T-cell (primary cell): ENCODE measurements at regions not wholly inside any gene's neighbourhood (a gene's known extent, or its start where the extent isn't known, plus 50 kb on each side); places are given as distances from the start of the nearest gene placed in this dataset.

Experiments
- ATAC-seq, 4 experiments: fragments of 200-7000 bp in 3 of 4; fragments of 150-1000 bp in 1 of 4; cut with Tn5 transposase; replicated peaks in 1 of 4; 1 replicate in 3 of 4; 2 replicates in 1 of 4; pipeline ENCODE4 v1.10.0; 2021; ENCODE audit warnings: moderate library complexity in 3 of 4, mild to moderate bottlenecking in 2 of 4, moderate number of reproducible peaks in 1 of 4
- CTCF ChIA-PET, 2 donors: fragments of 300-600 bp; sonication (Branson Sonifier 250); formaldehyde crosslinking; loops; one replicate each; lab custom pipeline; 2022; ENCODE audit warnings: antibody characterized with exemption in 2 of 2; lab: Charles Lee
- POLR2A ChIA-PET, 2 donors: fragments of 300-600 bp; sonication (Branson Sonifier 250); formaldehyde crosslinking; loops; one replicate each; lab custom pipeline; 2022; ENCODE audit warnings: antibody characterized with exemption in 2 of 2; lab: Charles Lee
- DNase-seq, 35 experiments: peaks; one replicate each; pipeline versions ENCODE4 v3.0.0 to v3.0.0-alpha.2; 2013 to 2023
- H3K27ac ChIP-seq: one replicate; pipeline ENCODE4 v1.5.1; 2013; ENCODE audit warnings: low read length
- H3K27me3 ChIP-seq, 2 experiments: replicated peaks in 1 of 2; 1 replicate in 1 of 2; 2 replicates in 1 of 2; pipeline versions ENCODE4 v1.6.1 to v1.7.0; 2013; ENCODE audit warnings: low read length in 1 of 2, mixed read lengths in 1 of 2; ENCODE audit not compliant: control insufficient read depth in 2 of 2, insufficient read depth in 2 of 2; ENCODE audit errors: extremely low read depth in 1 of 2
- H3K36me3 ChIP-seq, 2 donors: 1 replicate in 1 of 2; 2 replicates in 1 of 2; pipeline versions ENCODE4 v1.6.1 to v1.7.0; 2013; ENCODE audit warnings: low read length in 1 of 2; ENCODE audit not compliant: control insufficient read depth in 2 of 2, insufficient read depth in 1 of 2; ENCODE audit errors: extremely low read depth in 1 of 2
- H3K4me1 ChIP-seq, 2 experiments: 1 replicate in 1 of 2; 2 replicates in 1 of 2; pipeline versions ENCODE4 v1.6.1 to v1.7.0; 2013; ENCODE audit warnings: low read length in 2 of 2, mixed read lengths in 1 of 2; ENCODE audit not compliant: insufficient read depth in 2 of 2, control insufficient read depth in 1 of 2; ENCODE audit errors: extremely low read depth in 1 of 2
- H3K4me3 ChIP-seq, 2 donors: 1 replicate in 1 of 2; 2 replicates in 1 of 2; pipeline versions ENCODE4 v1.5.1 to v1.7.0; 2013; ENCODE audit warnings: mild to moderate bottlenecking in 2 of 2, low read length in 1 of 2, moderate library complexity in 1 of 2; ENCODE audit not compliant: control insufficient read depth in 1 of 2; ENCODE audit errors: extremely low read depth in 1 of 2
- H3K9me3 ChIP-seq: 2 replicates; pipeline ENCODE4 v1.7.0; 2013
- H3K27ac Mint-ChIP-seq, 2 donors: one replicate each; pipeline ENCODE4 v1.8.0; 2020 to 2021; ENCODE audit warnings: mild to moderate bottlenecking in 2 of 2, mixed read lengths in 2 of 2
- H3K27me3 Mint-ChIP-seq, 2 donors: one replicate each; pipeline ENCODE4 v1.8.0; 2021 to 2022; ENCODE audit warnings: mixed read lengths in 2 of 2
- H3K36me3 Mint-ChIP-seq: one replicate; pipeline ENCODE4 v1.8.0; 2021; ENCODE audit warnings: mixed read lengths
- H3K4me1 Mint-ChIP-seq, 3 donors: one replicate each; pipeline ENCODE4 v1.8.0; 2020 to 2022; ENCODE audit warnings: mixed read lengths in 3 of 3, mild to moderate bottlenecking in 1 of 3
- H3K4me3 Mint-ChIP-seq, 3 donors: one replicate each; pipeline ENCODE4 v1.8.0; 2020 to 2022; ENCODE audit warnings: mild to moderate bottlenecking in 3 of 3, mixed read lengths in 3 of 3, moderate library complexity in 3 of 3
- H3K9me3 Mint-ChIP-seq, 3 donors: one replicate each; pipeline ENCODE4 v1.8.0; 2020 to 2022; ENCODE audit warnings: mixed read lengths in 3 of 3
- WGBS: methylation state at CpG from one replicate; pipeline ENCODE4 v1.1.5; 2013; ENCODE audit warnings: missing lambda C conversion rate; ENCODE audit not compliant: insufficient coverage; 5-methylcytosine and 5-hydroxymethylcytosine counted together

- Mint-ChIP-seq H3K27ac (no peak overlapping the region), H3K4me1 (no peaks in the 10 kb centered on the region), H3K36me3 (no peaks in the 10 kb centered on the region), H3K9me3 (peaks cover 16 to 21% (median 17%) of the 10 kb centered on the region in 3 donors), H3K4me3 (no peak overlapping the region), H3K27me3 (no peaks in the 10 kb centered on the region)
- Histone ChIP-seq H3K4me1 (no peaks in the 10 kb centered on the region), H3K27me3 (no peaks in the 10 kb centered on the region), H3K9me3 (no peaks in the 10 kb centered on the region), H3K36me3 (no peaks in the 10 kb centered on the region), H3K4me3 (no peak overlapping the region), H3K27ac (no peak overlapping the region)
- no peak for DNase-seq
- CTCF ChIA-PET: no interaction called here
- no CpG with 5 or more reads among the region's 4 CpGs for WGBS
- ATAC-seq: no peak
- POLR2A ChIA-PET: no interaction called here
These were observed 105.5 kb upstream of the SYT4 start for GRCh38 chr18:43382641-43383403.

- H3K27me3 ChIP-seq: no peaks in the 10 kb centered on the region
- no peak overlapping the region for H3K4me3 ChIP-seq
- POLR2A ChIA-PET: no interaction called here
- WGBS: 20% methylated on average over 1 of the region's 2 CpGs
- DNase-seq: no peak
- no peaks in the 10 kb centered on the region for H3K27me3 Mint-ChIP-seq
- H3K4me1 ChIP-seq: no peaks in the 10 kb centered on the region
- no peak overlapping the region for H3K27ac Mint-ChIP-seq
- CTCF ChIA-PET: no interaction called here
- H3K9me3 ChIP-seq: no peaks in the 10 kb centered on the region
- no peaks in the 10 kb centered on the region for H3K36me3 Mint-ChIP-seq
- ATAC-seq: no peak
- no peaks in the 10 kb centered on the region for H3K36me3 ChIP-seq
- H3K27ac ChIP-seq: no peak overlapping the region
- peaks cover 0 to 16% (median 3%) of the 10 kb centered on the region in 3 donors for H3K9me3 Mint-ChIP-seq
- H3K4me3 Mint-ChIP-seq: no peak overlapping the region
- no peaks in the 10 kb centered on the region for H3K4me1 Mint-ChIP-seq
These were observed 111.9 kb upstream of the SYT4 start for GRCh38 chr18:43389163-43389562.

- DNase-seq: no peak
- H3K27me3 Mint-ChIP-seq: no peaks in the 10 kb centered on the region
- ChIA-PET POLR2A (no interaction called here), CTCF (no interaction called here)
- H3K4me1 Mint-ChIP-seq: no peaks in the 10 kb centered on the region
- WGBS: no CpG with 5 or more reads among the region's 3 CpGs
- Histone ChIP-seq H3K4me1 (no peaks in the 10 kb centered on the region), H3K9me3 (no peaks in the 10 kb centered on the region), H3K4me3 (no peak overlapping the region), H3K27ac (no peak overlapping the region), H3K27me3 (no peaks in the 10 kb centered on the region), H3K36me3 (no peaks in the 10 kb centered on the region)
- H3K36me3 Mint-ChIP-seq: no peaks in the 10 kb centered on the region
- no peak overlapping the region for H3K27ac Mint-ChIP-seq
- ATAC-seq: no peak
- H3K4me3 Mint-ChIP-seq: no peak overlapping the region
- peaks cover 0 to 14% (median 0%) of the 10 kb centered on the region in 3 donors for H3K9me3 Mint-ChIP-seq
These were observed 114.9 kb upstream of the SYT4 start for GRCh38 chr18:43392168-43392567.

GRCh38 chr18:43393174-43393573 is 115.9 kb upstream of the SYT4 start:
- Mint-ChIP-seq H3K27ac (no peak overlapping the region), H3K4me1 (no peaks in the 10 kb centered on the region), H3K27me3 (no peaks in the 10 kb centered on the region), H3K9me3 (peaks cover 0 to 12% (median 0%) of the 10 kb centered on the region in 3 donors), H3K4me3 (no peak overlapping the region), H3K36me3 (no peaks in the 10 kb centered on the region)
- ChIA-PET POLR2A (no interaction called here), CTCF (no interaction called here)
- H3K27ac ChIP-seq: no peak overlapping the region
- no peaks in the 10 kb centered on the region for H3K4me1 ChIP-seq
- WGBS: no CpG with 5 or more reads among the region's 2 CpGs
- no peaks in the 10 kb centered on the region for H3K27me3 ChIP-seq
- ATAC-seq (no peak), DNase-seq (no peak)
- no peak overlapping the region for H3K4me3 ChIP-seq
- H3K9me3 ChIP-seq: no peaks in the 10 kb centered on the region
- no peaks in the 10 kb centered on the region for H3K36me3 ChIP-seq

GRCh38 chr18:43396266-43396665 is 119.0 kb upstream of the SYT4 start:
- CTCF ChIA-PET: no interaction called here
- Histone ChIP-seq H3K36me3 (no peaks in the 10 kb centered on the region), H3K27ac (no peak overlapping the region), H3K9me3 (no peaks in the 10 kb centered on the region), H3K27me3 (no peaks in the 10 kb centered on the region), H3K4me1 (no peaks in the 10 kb centered on the region), H3K4me3 (no peak overlapping the region)
- POLR2A ChIA-PET: no interaction called here
- H3K4me1 Mint-ChIP-seq: no peaks in the 10 kb centered on the region
- WGBS: no CpG with 5 or more reads among the region's 1 CpG
- no peak for DNase-seq
- no peak overlapping the region for H3K27ac Mint-ChIP-seq
- H3K4me3 Mint-ChIP-seq: no peak overlapping the region
- peaks cover 5 to 16% (median 7%) of the 10 kb centered on the region in 3 donors for H3K9me3 Mint-ChIP-seq
- H3K36me3 Mint-ChIP-seq: no peaks in the 10 kb centered on the region
- H3K27me3 Mint-ChIP-seq: no peaks in the 10 kb centered on the region
- ATAC-seq: no peak

- Mint-ChIP-seq H3K27ac (no peak overlapping the region), H3K4me1 (no peaks in the 10 kb centered on the region), H3K4me3 (no peak overlapping the region), H3K36me3 (no peaks in the 10 kb centered on the region), H3K9me3 (peaks cover 5 to 16% (median 8%) of the 10 kb centered on the region in 3 donors), H3K27me3 (no peaks in the 10 kb centered on the region)
- WGBS: no CpG with 5 or more reads among the region's 1 CpG
- no peak for ATAC-seq
- Histone ChIP-seq H3K27me3 (no peaks in the 10 kb centered on the region), H3K27ac (no peak overlapping the region), H3K4me1 (no peaks in the 10 kb centered on the region), H3K4me3 (no peak overlapping the region), H3K36me3 (no peaks in the 10 kb centered on the region), H3K9me3 (no peaks in the 10 kb centered on the region)
- ChIA-PET POLR2A (no interaction called here), CTCF (no interaction called here)
- no peak for DNase-seq
These were observed 121.3 kb upstream of the SYT4 start for GRCh38 chr18:43398601-43399000.
